HepG2 (cell line): ENCODE measurements at regions not wholly inside any gene's neighbourhood (a gene's known extent, or its start where the extent isn't known, plus 50 kb on each side); places are given as distances from the start of the nearest gene placed in this dataset.

Experiments used
- ATAC-seq: fragments of 200-7000 bp; cut with Tn5 transposase; 3 replicates; pipeline ENCODE4 v1.9.1; 2020; ENCODE audit warnings: mild to moderate bottlenecking, moderate library complexity
- BruUV-seq: library from RNA; stranded (reverse); fragments of 400-500 nt; replicated peaks from 2 replicates; lab custom pipeline; 2021; lab: Mats Ljungman, UMichigan
- CTCF ChIA-PET: fragments of 300-600 bp; formaldehyde crosslinking; extraction: SDS; loops from one replicate; lab custom pipeline; 2021; ENCODE audit warnings: low total read pairs, inconsistent platforms, low intra/inter-chr PET ratio; lab: Yijun Ruan, JAX
- POLR2A ChIA-PET: fragments of 350-600 bp; sonication (Branson Sonifier 250); formaldehyde crosslinking; loops from one replicate; lab custom pipeline; 2020; ENCODE audit warnings: antibody characterized with exemption, inconsistent platforms; lab: Yijun Ruan, JAX
- DNase-seq: peaks from one replicate; pipeline ENCODE4 v3.0.0-alpha.2; 2015; ENCODE audit warnings: low spot score
- FAIRE-seq: peaks from 3 replicates; lab custom pipeline; 2011; peaks lifted over from hg19 to GRCh38; lab: Jason Lieb, UNC
- H2AFZ ChIP-seq: one replicate; pipeline ENCODE4 v1.6.1; 2011; ENCODE audit warnings: low read length, inconsistent platforms
- H3K27ac ChIP-seq: fragments of 300-600 bp; 3 replicates; pipeline ENCODE4 v1.8.0; 2011; ENCODE audit warnings: mixed run types, mild to moderate bottlenecking, mixed read lengths, low read length, inconsistent platforms; ENCODE audit not compliant: insufficient read depth; ENCODE audit errors: extremely low read length
- H3K27me3 ChIP-seq, 2 experiments: fragments of 200-600 bp in 1 of 2; 2 replicates in 1 of 2; 3 replicates in 1 of 2; pipeline versions ENCODE4 v1.6.0 to v1.8.0; 2011; ENCODE audit warnings: low read length in 2 of 2, mild to moderate bottlenecking in 2 of 2, moderate library complexity in 2 of 2, inconsistent platforms in 1 of 2; ENCODE audit not compliant: insufficient read depth in 2 of 2, control insufficient read depth in 1 of 2
- H3K36me3 ChIP-seq, 2 experiments: fragments of 200-600 bp in 1 of 2; replicated peaks in 1 of 2; 2 replicates in 1 of 2; 3 replicates in 1 of 2; pipeline versions ENCODE4 v1.5.1 to v1.8.0; 2011; ENCODE audit warnings: low read length in 2 of 2, inconsistent platforms in 1 of 2; ENCODE audit not compliant: insufficient read depth in 2 of 2, control insufficient read depth in 1 of 2
- H3K4me1 ChIP-seq: 2 replicates; pipeline ENCODE4 v1.5.1; 2012; ENCODE audit warnings: low read length, inconsistent platforms; ENCODE audit not compliant: insufficient read depth
- H3K4me2 ChIP-seq: 2 replicates; pipeline ENCODE4 v1.6.0; 2011; ENCODE audit warnings: low read depth, low read length, inconsistent platforms
- H3K4me3 ChIP-seq, 3 experiments: fragments of 200-600 bp in 1 of 3; sonication (generic), shearing (Covaris generic) in 1 of 3; replicated peaks in 1 of 3; 2 replicates each; pipeline ENCODE4 v1.5.1; 2011 to 2016; ENCODE audit warnings: low read length in 3 of 3, inconsistent platforms in 2 of 3, low read depth in 2 of 3, mild to moderate bottlenecking in 2 of 3, control low read depth in 1 of 3, mixed read lengths in 1 of 3; ENCODE audit not compliant: insufficient read depth in 1 of 3
- H3K79me2 ChIP-seq: one replicate; pipeline ENCODE4 v1.6.1; 2011; ENCODE audit warnings: low read length, inconsistent platforms; ENCODE audit not compliant: insufficient read depth
- H3K9ac ChIP-seq: 2 replicates; pipeline ENCODE4 v1.6.0; 2011; ENCODE audit warnings: mild to moderate bottlenecking, low read depth, low read length, inconsistent platforms; ENCODE audit not compliant: insufficient read depth
- H3K9me3 ChIP-seq: 2 replicates; pipeline ENCODE4 v1.5.1; 2012; ENCODE audit warnings: mild to moderate bottlenecking, low read length
- H4K20me1 ChIP-seq: 2 replicates; pipeline ENCODE4 v1.6.0; 2011; ENCODE audit warnings: inconsistent platforms, mild to moderate bottlenecking, low read length, moderate library complexity; ENCODE audit not compliant: insufficient read depth
- ATF4 ChIP-seq, 2 experiments: fragments of 450-650 bp in 1 of 2; sonication (generic) in 1 of 2; formaldehyde crosslinking; IDR thresholded peaks; 2 replicates each; pipeline versions ENCODE4 v1.5.0 to v1.8.0; 2020 to 2022; ENCODE audit warnings: mild to moderate bottlenecking in 1 of 2, missing genetic modification reagents in 1 of 2
- CBX5 ChIP-seq: sonication (generic); formaldehyde crosslinking; IDR thresholded peaks from 2 replicates; pipeline ENCODE4 v1.4.0; 2020; ENCODE audit warnings: missing genetic modification reagents, borderline replicate concordance
- KLF15 ChIP-seq: sonication (generic); formaldehyde crosslinking; IDR thresholded peaks from 2 replicates; pipeline ENCODE4 v1.8.1; 2023; ENCODE audit warnings: borderline replicate concordance, mild to moderate bottlenecking, inconsistent platforms, missing genetic modification reagents, mixed read lengths
- PAF1 ChIP-seq: IDR thresholded peaks from 2 replicates; pipeline ENCODE4 v1.6.1; 2016; ENCODE audit warnings: missing genetic modification reagents, missing compliant biosample characterization
- SIN3A ChIP-seq: IDR thresholded peaks from 2 replicates; pipeline ENCODE4 v1.6.1; 2011; ENCODE audit warnings: low read depth, mild to moderate bottlenecking, control low read depth, low read length, borderline replicate concordance
- ZGPAT ChIP-seq: IDR thresholded peaks from 2 replicates; pipeline ENCODE4 v1.6.1; 2016; ENCODE audit warnings: mild to moderate bottlenecking
- ZNF207 ChIP-seq: fragments of 450-650 bp; IDR thresholded peaks from 2 replicates; pipeline ENCODE4 v1.6.1; 2016; ENCODE audit warnings: antibody characterized with exemption, borderline replicate concordance
- ZNF564 ChIP-seq: sonication (generic); formaldehyde crosslinking; IDR thresholded peaks from 2 replicates; pipeline ENCODE4 v1.8.1; 2023; ENCODE audit warnings: mild to moderate bottlenecking, missing genetic modification reagents
- ZNF619 ChIP-seq: sonication (generic); formaldehyde crosslinking; IDR thresholded peaks from 2 replicates; pipeline ENCODE4 v1.4.0; 2020; ENCODE audit warnings: mild to moderate bottlenecking, missing genetic modification reagents
- ZZZ3 ChIP-seq: sonication (generic); formaldehyde crosslinking; IDR thresholded peaks from 2 replicates; pipeline ENCODE4 v1.4.0; 2020; ENCODE audit warnings: missing genetic modification reagents, mild to moderate bottlenecking, borderline replicate concordance
- in situ Hi-C: cut with HindIII; loops from 2 replicates; pipeline ENCODE4 v1.10.0; 2017; ENCODE audit warnings: low pct_unique_long_range_greater_than_20kb; ENCODE audit not compliant: extremely low pct_ligation_motif_present
- intact Hi-C: fragments of 100-400 bp; cut with micrococcal nuclease; formaldehyde crosslinking; loops from one replicate; pipeline ENCODE4 v1.10.0; 2022; ENCODE audit not compliant: unreplicated experiment
- TF ChIP-seq, protein P1 (sequence below): sonication (generic); formaldehyde crosslinking; IDR thresholded peaks from 2 replicates; pipeline ENCODE4 v1.5.0; 2020; ENCODE audit warnings: missing genetic modification reagents

DNA sequence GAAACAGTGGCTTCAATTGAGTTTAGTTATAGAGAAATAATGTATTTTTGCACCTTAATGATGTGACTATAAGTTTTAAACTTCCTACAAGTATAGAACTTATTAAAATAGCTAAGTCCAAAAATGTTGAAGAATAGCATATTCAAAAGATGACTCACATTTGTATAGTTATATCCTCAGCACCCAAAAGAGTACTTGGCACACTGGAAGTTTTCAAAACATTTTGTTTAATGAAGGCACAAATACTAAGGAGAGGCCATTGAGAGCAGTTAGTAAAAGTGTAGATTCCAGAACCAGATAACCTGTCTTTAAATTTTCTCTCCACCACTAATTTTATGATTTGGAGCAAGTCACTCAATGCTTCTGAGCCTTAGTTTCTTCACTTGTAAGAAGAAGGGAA is 226.9 kb upstream of the MID1 start:
- no TSS peak for BruUV-seq
- no peak overlapping the region for H2AFZ ChIP-seq
- H3K4me3 ChIP-seq: no peak overlapping the region
- no peak overlapping the region for H3K4me2 ChIP-seq
- in situ Hi-C loops (no loop called here), intact Hi-C loops (no loop called here)
- no peaks in the 10 kb centered on the region for H4K20me1 ChIP-seq
- ChIA-PET POLR2A (no interaction called here), CTCF (no interaction called here)
- H3K9me3 ChIP-seq: no peaks in the 10 kb centered on the region
- no peak overlapping the region for H3K27ac ChIP-seq
- H3K4me1 ChIP-seq: no peaks in the 10 kb centered on the region
- no peaks in the 10 kb centered on the region for H3K36me3 ChIP-seq
- H3K27me3 ChIP-seq: no peaks in the 10 kb centered on the region
- H3K79me2 ChIP-seq: no peaks in the 10 kb centered on the region
- DNase-seq (no peak), ATAC-seq (no peak), FAIRE-seq (no peak)
- H3K9ac ChIP-seq: no peak overlapping the region
- TF ChIP-seq ZNF564 (CRISPR knock-in tag) (no peak), ATF4 (CRISPR knock-in tag; IDR thresholded peaks at IDR 0.05) (no peak), ZZZ3 (CRISPR knock-in tag) (no peak), CBX5 (CRISPR knock-in tag) (no peak)

- H3K27me3 ChIP-seq: no peaks in the 10 kb centered on the region
- no peak for DNase-seq
- CTCF ChIA-PET: no interaction called here
Measured at GRCh38 chrX:10851809-10852208, 231.4 kb upstream of the MID1 start.

More at GRCh38 chrX:10851809-10852208, 231.4 kb upstream of the MID1 start:
- ATAC-seq (no peak), FAIRE-seq (no peak)
- no peaks in the 10 kb centered on the region for H3K36me3 ChIP-seq
- no TSS peak for BruUV-seq
- no peak overlapping the region for H3K4me2 ChIP-seq
- H2AFZ ChIP-seq: no peak overlapping the region
- TF ChIP-seq, protein P1, sequence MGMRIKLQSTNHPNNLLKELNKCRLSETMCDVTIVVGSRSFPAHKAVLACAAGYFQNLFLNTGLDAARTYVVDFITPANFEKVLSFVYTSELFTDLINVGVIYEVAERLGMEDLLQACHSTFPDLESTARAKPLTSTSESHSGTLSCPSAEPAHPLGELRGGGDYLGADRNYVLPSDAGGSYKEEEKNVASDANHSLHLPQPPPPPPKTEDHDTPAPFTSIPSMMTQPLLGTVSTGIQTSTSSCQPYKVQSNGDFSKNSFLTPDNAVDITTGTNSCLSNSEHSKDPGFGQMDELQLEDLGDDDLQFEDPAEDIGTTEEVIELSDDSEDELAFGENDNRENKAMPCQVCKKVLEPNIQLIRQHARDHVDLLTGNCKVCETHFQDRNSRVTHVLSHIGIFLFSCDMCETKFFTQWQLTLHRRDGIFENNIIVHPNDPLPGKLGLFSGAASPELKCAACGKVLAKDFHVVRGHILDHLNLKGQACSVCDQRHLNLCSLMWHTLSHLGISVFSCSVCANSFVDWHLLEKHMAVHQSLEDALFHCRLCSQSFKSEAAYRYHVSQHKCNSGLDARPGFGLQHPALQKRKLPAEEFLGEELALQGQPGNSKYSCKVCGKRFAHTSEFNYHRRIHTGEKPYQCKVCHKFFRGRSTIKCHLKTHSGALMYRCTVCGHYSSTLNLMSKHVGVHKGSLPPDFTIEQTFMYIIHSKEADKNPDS (CRISPR knock-in tag): no peak
- TF ChIP-seq ZNF619 (CRISPR knock-in tag): no peak
- TF ChIP-seq SIN3A: no peak
- no peak for TF ChIP-seq ZGPAT (CRISPR knock-in tag)
- TF ChIP-seq KLF15 (CRISPR knock-in tag): no peak
- no peak for TF ChIP-seq PAF1
- TF ChIP-seq ZNF207: no peak
- H3K4me3 ChIP-seq: no peak overlapping the region
- no peaks in the 10 kb centered on the region for H3K79me2 ChIP-seq
- in situ Hi-C loops (no loop called here), intact Hi-C loops (no loop called here)
- H3K4me1 ChIP-seq: 0 out of 2 replicates have a peak, but pooled peaks cover 5% of the 10 kb centered on the region
- POLR2A ChIA-PET: no interaction called here
- H3K9me3 ChIP-seq: no peaks in the 10 kb centered on the region
- H3K9ac ChIP-seq: no peak overlapping the region
- no peaks in the 10 kb centered on the region for H4K20me1 ChIP-seq
- H3K27ac ChIP-seq: no peak overlapping the region
